ENCODE measurements at regions not wholly inside any gene's neighbourhood (a gene's known extent, or its start where the extent isn't known, plus 50 kb on each side); places are given as distances from the start of the nearest gene placed in this dataset.

- H3K4me3 ChIP-seq (ENCODE audit: low read length) = no peak overlapping the region
- DNase-seq (ENCODE audit: low read depth) = no peak
- TF ChIP-seq CTCF (IDR thresholded peaks at IDR 0.05; ENCODE audit: insufficient read depth, low read depth, low read length, missing control alignments) = no peak
Measured at GRCh38 chr6:14867802-14868201, 378.1 kb upstream of the JARID2 start.

- peak; percentile 59 for DNase-seq (ENCODE audit: low read depth)
- TF ChIP-seq CTCF (IDR thresholded peaks at IDR 0.05; ENCODE audit: insufficient read depth, low read depth, low read length, missing control alignments) = no peak
Measured at GRCh38 chr6:14871221-14871620, 374.6 kb upstream of the JARID2 start.

GRCh38 chr6:14873101-14873500, 372.8 kb upstream of the JARID2 start:
- DNase-seq (ENCODE audit: low read depth) = no peak
- no peak for TF ChIP-seq CTCF (IDR thresholded peaks at IDR 0.05; ENCODE audit: insufficient read depth, low read depth, low read length, missing control alignments)
- H3K4me3 ChIP-seq (ENCODE audit: low read length) = no peak overlapping the region

More at GRCh38 chr6:14871221-14871620, 374.6 kb upstream of the JARID2 start:
- no peak overlapping the region for H3K4me3 ChIP-seq (ENCODE audit: low read length)

GRCh38 chr6:14873781-14874441, 372.0 kb upstream of the JARID2 start:
- no peak for TF ChIP-seq CTCF (IDR thresholded peaks at IDR 0.05; ENCODE audit: insufficient read depth, low read depth, low read length, missing control alignments)
- no peak for DNase-seq (ENCODE audit: low read depth)
- H3K4me3 ChIP-seq (ENCODE audit: low read length) = no peak overlapping the region

GRCh38 chr6:14874975-14875480, 370.8 kb upstream of the JARID2 start:
- no peak overlapping the region for H3K4me3 ChIP-seq (ENCODE audit: low read length)
- no peak for DNase-seq (ENCODE audit: low read depth)
- no peak for TF ChIP-seq CTCF (IDR thresholded peaks at IDR 0.05; ENCODE audit: insufficient read depth, low read depth, low read length, missing control alignments)

GRCh38 chr6:14875481-14876063, 370.3 kb upstream of the JARID2 start:
- TF ChIP-seq CTCF (IDR thresholded peaks at IDR 0.05; ENCODE audit: insufficient read depth, low read depth, low read length, missing control alignments) = no peak
- DNase-seq (ENCODE audit: low read depth) = no peak
- no peak overlapping the region for H3K4me3 ChIP-seq (ENCODE audit: low read length)
